Astrocyte (in vitro differentiated cells and primary cell): ENCODE measurements at regions not wholly inside any gene's neighbourhood (a gene's known extent, or its start where the extent isn't known, plus 50 kb on each side); places are given as distances from the start of the nearest gene placed in this dataset.

ENCODE experiments used
- EZH2 ChIP-seq: IDR thresholded peaks from 2 replicates; pipeline ENCODE4 v1.6.1; 2012; ENCODE audit warnings: mild to moderate bottlenecking, low read length, inconsistent platforms; ENCODE audit not compliant: insufficient read depth
- TF ChIP-seq, protein P1 (sequence below): IDR thresholded peaks from 2 replicates; pipeline ENCODE4 v1.5.1; 2011; ENCODE audit warnings: low read depth, mild to moderate bottlenecking, inconsistent platforms, low read length, moderate library complexity; ENCODE audit not compliant: insufficient read depth

DNA sequence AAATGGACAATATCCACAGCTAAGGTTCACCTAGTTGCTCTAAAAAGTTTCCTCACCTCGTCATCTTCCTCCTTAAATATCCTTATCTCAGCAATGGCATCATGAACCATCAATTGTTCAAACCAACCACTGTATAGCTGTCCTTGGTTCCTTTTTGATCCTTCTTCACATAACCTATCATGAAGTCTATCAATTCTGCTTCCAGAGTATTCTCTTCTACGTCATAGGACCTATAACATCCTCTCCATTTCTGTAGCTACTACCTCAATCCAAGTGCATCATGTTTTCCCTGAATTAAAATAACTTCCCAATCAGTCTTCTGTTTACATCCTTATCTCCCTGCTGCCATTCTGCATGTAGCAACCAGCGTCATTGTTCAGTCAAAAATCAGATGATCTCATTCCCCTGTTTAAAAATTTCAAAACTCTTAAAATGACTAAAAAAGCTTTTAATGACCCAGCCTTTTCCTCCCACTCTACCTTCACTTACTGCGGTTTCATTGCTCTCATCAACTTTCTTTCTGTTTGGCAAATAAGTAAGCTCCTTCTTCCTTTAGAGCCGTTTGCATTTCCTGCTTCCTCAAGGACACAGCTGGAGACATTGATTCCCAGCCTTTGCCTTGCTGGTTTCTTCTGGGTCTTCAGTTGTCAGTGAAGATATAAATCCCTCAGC lies 223.9 kb upstream of the MIR17HG start:
- TF ChIP-seq, protein P1, sequence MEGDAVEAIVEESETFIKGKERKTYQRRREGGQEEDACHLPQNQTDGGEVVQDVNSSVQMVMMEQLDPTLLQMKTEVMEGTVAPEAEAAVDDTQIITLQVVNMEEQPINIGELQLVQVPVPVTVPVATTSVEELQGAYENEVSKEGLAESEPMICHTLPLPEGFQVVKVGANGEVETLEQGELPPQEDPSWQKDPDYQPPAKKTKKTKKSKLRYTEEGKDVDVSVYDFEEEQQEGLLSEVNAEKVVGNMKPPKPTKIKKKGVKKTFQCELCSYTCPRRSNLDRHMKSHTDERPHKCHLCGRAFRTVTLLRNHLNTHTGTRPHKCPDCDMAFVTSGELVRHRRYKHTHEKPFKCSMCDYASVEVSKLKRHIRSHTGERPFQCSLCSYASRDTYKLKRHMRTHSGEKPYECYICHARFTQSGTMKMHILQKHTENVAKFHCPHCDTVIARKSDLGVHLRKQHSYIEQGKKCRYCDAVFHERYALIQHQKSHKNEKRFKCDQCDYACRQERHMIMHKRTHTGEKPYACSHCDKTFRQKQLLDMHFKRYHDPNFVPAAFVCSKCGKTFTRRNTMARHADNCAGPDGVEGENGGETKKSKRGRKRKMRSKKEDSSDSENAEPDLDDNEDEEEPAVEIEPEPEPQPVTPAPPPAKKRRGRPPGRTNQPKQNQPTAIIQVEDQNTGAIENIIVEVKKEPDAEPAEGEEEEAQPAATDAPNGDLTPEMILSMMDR = no peak
- TF ChIP-seq EZH2 = no peak
